ENCODE measurements at regions not wholly inside any gene's neighbourhood (a gene's known extent, or its start where the extent isn't known, plus 50 kb on each side); places are given as distances from the start of the nearest gene placed in this dataset.

GRCh38 chr6:43853066-43853650 lies 83.1 kb downstream of the VEGFA start (continued):
- TF ChIP-seq KAT7 (CRISPR knock-in tag; IDR thresholded peaks at IDR 0.05; ENCODE audit: borderline replicate concordance) (no peak), NFE2L2 (IDR thresholded peaks at IDR 0.05; ENCODE audit: low read length) (no peak), FOXA1 (IDR thresholded peaks at IDR 0.05) (no peak), FOXA1 (CRISPR knock-in tag; IDR thresholded peaks at IDR 0.05) (peak; percentile 81), MZF1 (CRISPR knock-in tag; IDR thresholded peaks at IDR 0.05; ENCODE audit: borderline replicate concordance) (no peak), BHLHE40 (IDR thresholded peaks at IDR 0.05; ENCODE audit: low read length) (no peak), ZFX (CRISPR knock-in tag; IDR thresholded peaks at IDR 0.05; ENCODE audit: low read depth) (peak; percentile 29; the same call in 1 of the 2 replicates), ZNF136 (CRISPR knock-in tag; IDR thresholded peaks at IDR 0.05; ENCODE audit: low read depth) (no peak), NFAT5 (CRISPR knock-in tag; IDR thresholded peaks at IDR 0.05) (no peak), STAG1 (CRISPR knock-in tag; IDR thresholded peaks at IDR 0.05) (peak; percentile 65), ZNF124 (CRISPR knock-in tag; IDR thresholded peaks at IDR 0.05) (no peak), ZNF451 (CRISPR knock-in tag; IDR thresholded peaks at IDR 0.05) (0 out of 2 replicates have a peak, but pooled peaks have one; percentile 42), NCOA2 (CRISPR knock-in tag; IDR thresholded peaks at IDR 0.05) (0 out of 2 replicates have a peak, but pooled peaks have one; percentile 13), SRY (CRISPR knock-in tag; IDR thresholded peaks at IDR 0.05) (no peak), ZNF44 (CRISPR knock-in tag; IDR thresholded peaks at IDR 0.05) (0 out of 2 replicates have a peak, but pooled peaks have one; percentile 32)
- TF ChIP-seq, protein P1, sequence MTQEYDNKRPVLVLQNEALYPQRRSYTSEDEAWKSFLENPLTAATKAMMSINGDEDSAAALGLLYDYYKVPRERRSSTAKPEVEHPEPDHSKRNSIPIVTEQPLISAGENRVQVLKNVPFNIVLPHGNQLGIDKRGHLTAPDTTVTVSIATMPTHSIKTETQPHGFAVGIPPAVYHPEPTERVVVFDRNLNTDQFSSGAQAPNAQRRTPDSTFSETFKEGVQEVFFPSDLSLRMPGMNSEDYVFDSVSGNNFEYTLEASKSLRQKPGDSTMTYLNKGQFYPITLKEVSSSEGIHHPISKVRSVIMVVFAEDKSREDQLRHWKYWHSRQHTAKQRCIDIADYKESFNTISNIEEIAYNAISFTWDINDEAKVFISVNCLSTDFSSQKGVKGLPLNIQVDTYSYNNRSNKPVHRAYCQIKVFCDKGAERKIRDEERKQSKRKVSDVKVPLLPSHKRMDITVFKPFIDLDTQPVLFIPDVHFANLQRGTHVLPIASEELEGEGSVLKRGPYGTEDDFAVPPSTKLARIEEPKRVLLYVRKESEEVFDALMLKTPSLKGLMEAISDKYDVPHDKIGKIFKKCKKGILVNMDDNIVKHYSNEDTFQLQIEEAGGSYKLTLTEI (CRISPR knock-in tag; conservative IDR thresholded peaks at IDR 0.05) = no peak
- TF ChIP-seq, protein P2, sequence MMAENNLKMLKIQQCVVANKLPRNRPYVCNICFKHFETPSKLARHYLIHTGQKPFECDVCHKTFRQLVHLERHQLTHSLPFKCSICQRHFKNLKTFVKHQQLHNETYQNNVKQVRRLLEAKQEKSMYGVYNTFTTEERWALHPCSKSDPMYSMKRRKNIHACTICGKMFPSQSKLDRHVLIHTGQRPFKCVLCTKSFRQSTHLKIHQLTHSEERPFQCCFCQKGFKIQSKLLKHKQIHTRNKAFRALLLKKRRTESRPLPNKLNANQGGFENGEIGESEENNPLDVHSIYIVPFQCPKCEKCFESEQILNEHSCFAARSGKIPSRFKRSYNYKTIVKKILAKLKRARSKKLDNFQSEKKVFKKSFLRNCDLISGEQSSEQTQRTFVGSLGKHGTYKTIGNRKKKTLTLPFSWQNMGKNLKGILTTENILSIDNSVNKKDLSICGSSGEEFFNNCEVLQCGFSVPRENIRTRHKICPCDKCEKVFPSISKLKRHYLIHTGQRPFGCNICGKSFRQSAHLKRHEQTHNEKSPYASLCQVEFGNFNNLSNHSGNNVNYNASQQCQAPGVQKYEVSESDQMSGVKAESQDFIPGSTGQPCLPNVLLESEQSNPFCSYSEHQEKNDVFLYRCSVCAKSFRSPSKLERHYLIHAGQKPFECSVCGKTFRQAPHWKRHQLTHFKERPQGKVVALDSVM (CRISPR knock-in tag; IDR thresholded peaks at IDR 0.05) = no peak
- TF ChIP-seq, protein P3, sequence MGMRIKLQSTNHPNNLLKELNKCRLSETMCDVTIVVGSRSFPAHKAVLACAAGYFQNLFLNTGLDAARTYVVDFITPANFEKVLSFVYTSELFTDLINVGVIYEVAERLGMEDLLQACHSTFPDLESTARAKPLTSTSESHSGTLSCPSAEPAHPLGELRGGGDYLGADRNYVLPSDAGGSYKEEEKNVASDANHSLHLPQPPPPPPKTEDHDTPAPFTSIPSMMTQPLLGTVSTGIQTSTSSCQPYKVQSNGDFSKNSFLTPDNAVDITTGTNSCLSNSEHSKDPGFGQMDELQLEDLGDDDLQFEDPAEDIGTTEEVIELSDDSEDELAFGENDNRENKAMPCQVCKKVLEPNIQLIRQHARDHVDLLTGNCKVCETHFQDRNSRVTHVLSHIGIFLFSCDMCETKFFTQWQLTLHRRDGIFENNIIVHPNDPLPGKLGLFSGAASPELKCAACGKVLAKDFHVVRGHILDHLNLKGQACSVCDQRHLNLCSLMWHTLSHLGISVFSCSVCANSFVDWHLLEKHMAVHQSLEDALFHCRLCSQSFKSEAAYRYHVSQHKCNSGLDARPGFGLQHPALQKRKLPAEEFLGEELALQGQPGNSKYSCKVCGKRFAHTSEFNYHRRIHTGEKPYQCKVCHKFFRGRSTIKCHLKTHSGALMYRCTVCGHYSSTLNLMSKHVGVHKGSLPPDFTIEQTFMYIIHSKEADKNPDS (CRISPR knock-in tag; IDR thresholded peaks at IDR 0.05) = no peak
